PC-3 (cell line): ENCODE measurements at regions not wholly inside any gene's neighbourhood (a gene's known extent, or its start where the extent isn't known, plus 50 kb on each side); places are given as distances from the start of the nearest gene placed in this dataset.

Experiments
- ATAC-seq: fragments of 200-7000 bp; cut with Tn5 transposase; 2 replicates; pipeline ENCODE4 v1.9.1; 2020; ENCODE audit warnings: mild to moderate bottlenecking, moderate library complexity
- BruUV-seq: library from RNA; stranded (reverse); fragments of 400-500 nt; replicated peaks from 2 replicates; lab custom pipeline; 2021; lab: Mats Ljungman, UMichigan
- CTCF ChIA-PET: fragments of 300-600 bp; sonication (Branson Sonifier 250); formaldehyde crosslinking; loops from one replicate; lab custom pipeline; 2022; ENCODE audit warnings: antibody characterized with exemption; lab: Charles Lee
- POLR2A ChIA-PET: fragments of 300-600 bp; sonication (Branson Sonifier 250); formaldehyde crosslinking; loops from one replicate; lab custom pipeline; 2022; ENCODE audit warnings: antibody characterized with exemption; ENCODE audit not compliant: unreplicated experiment; lab: Charles Lee
- DNase-seq: peaks from one replicate; pipeline ENCODE4 v3.0.0-alpha.2; 2015
- H2AFZ ChIP-seq: fragments of 300-600 bp; sonication (generic); 2 replicates; pipeline ENCODE4 v1.6.0; 2016; ENCODE audit warnings: antibody characterized with exemption, low read length
- H3F3A ChIP-seq: fragments of 300-600 bp; sonication (generic); one replicate; pipeline ENCODE4 v1.6.0; 2017; ENCODE audit warnings: antibody characterized with exemption, low read length, control low read depth, mild to moderate bottlenecking; ENCODE audit not compliant: unreplicated experiment
- H3K27ac ChIP-seq: fragments of 300-600 bp; sonication (generic); 2 replicates; pipeline ENCODE4 v1.5.1; 2016; ENCODE audit warnings: mild to moderate bottlenecking, low read length
- H3K27me3 ChIP-seq: fragments of 300-600 bp; sonication (generic); 2 replicates; pipeline ENCODE4 v1.6.1; 2016; ENCODE audit warnings: low read length, mixed read lengths
- H3K36me3 ChIP-seq: fragments of 300-600 bp; sonication (generic); 2 replicates; pipeline ENCODE4 v1.6.1; 2016; ENCODE audit warnings: low read depth, mixed run types, low read length, mixed read lengths
- H3K4me1 ChIP-seq: fragments of 300-600 bp; sonication (generic); 2 replicates; pipeline ENCODE4 v1.5.1; 2016; ENCODE audit warnings: low read length; ENCODE audit not compliant: insufficient read depth
- H3K4me2 ChIP-seq: fragments of 300-600 bp; sonication (generic); 2 replicates; pipeline ENCODE4 v1.6.0; 2016; ENCODE audit warnings: low read length
- H3K4me3 ChIP-seq: fragments of 300-600 bp; sonication (generic); 2 replicates; pipeline ENCODE4 v1.5.1; 2016; ENCODE audit warnings: mild to moderate bottlenecking, low read length, mixed read lengths
- H3K79me2 ChIP-seq: fragments of 300-600 bp; sonication (generic); 2 replicates; pipeline ENCODE4 v1.6.1; 2017; ENCODE audit warnings: low read length, mixed read lengths
- H3K9ac ChIP-seq: fragments of 300-600 bp; sonication (generic); 2 replicates; pipeline ENCODE4 v1.6.0; 2016; ENCODE audit warnings: mild to moderate bottlenecking, low read length
- H3K9me2 ChIP-seq: fragments of 300-600 bp; sonication (generic); replicated peaks from 2 replicates; pipeline ENCODE4 v1.6.1; 2016; ENCODE audit warnings: mixed run types, low read length, mixed read lengths
- H3K9me3 ChIP-seq: fragments of 300-600 bp; sonication (generic); 2 replicates; pipeline ENCODE4 v1.6.1; 2016; ENCODE audit warnings: low read length, mixed read lengths
- H4K20me1 ChIP-seq: fragments of 300-600 bp; sonication (generic); 2 replicates; pipeline ENCODE4 v1.6.1; 2016; ENCODE audit warnings: low read length, mixed read lengths
- EZH2 ChIP-seq: fragments of 300-600 bp; sonication (generic); IDR thresholded peaks from one replicate; pipeline ENCODE4 v1.6.1; 2017; ENCODE audit warnings: antibody characterized with exemption, mild to moderate bottlenecking, low read length; ENCODE audit not compliant: unreplicated experiment
- EZH2phosphoT487 ChIP-seq: fragments of 300-600 bp; sonication (generic); IDR thresholded peaks from 2 replicates; pipeline ENCODE4 v1.6.1; 2018; ENCODE audit warnings: mild to moderate bottlenecking, antibody characterized with exemption, low read length, borderline replicate concordance
- intact Hi-C: fragments of 100-400 bp; cut with micrococcal nuclease; formaldehyde crosslinking; loops from 2 replicates; pipeline ENCODE4 v1.9.0; 2023
- TF ChIP-seq, protein P1 (sequence below): fragments of 300-600 bp; sonication (generic); conservative IDR thresholded peaks from 2 replicates; pipeline ENCODE4 v1.5.1; 2017; ENCODE audit warnings: antibody characterized with exemption, low read depth, mild to moderate bottlenecking, low read length

DNA sequence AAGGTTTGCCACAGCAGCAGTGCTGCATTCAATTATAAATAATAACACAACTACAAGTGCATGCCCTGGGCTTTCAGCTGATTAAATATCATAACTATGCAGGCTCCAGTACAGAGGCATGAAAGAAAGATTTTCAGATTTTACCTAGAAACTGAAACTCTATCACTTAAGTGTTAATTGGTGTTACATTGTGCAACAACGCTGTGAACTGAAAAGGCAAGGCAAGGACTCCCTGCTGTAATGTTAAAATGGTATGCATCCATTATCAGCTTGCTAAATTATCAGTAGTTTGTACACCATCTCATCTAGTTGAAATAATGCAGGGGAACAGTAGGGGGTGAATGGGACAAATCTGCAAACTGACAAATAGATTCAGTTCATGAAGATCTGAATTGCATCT, 976.7 kb upstream of the MANEA start:
- Histone ChIP-seq H3K4me2 (no peak overlapping the region), H3K27me3 (no peaks in the 10 kb centered on the region), H3K27ac (no peak overlapping the region), H3K9me2 (no peaks in the 10 kb centered on the region), H3K4me1 (no peaks in the 10 kb centered on the region), H3K36me3 (no peaks in the 10 kb centered on the region), H2AFZ (no peak overlapping the region), H3F3A (no peaks in the 10 kb centered on the region), H3K79me2 (no peaks in the 10 kb centered on the region), H4K20me1 (no peaks in the 10 kb centered on the region), H3K9me3 (no peaks in the 10 kb centered on the region), H3K4me3 (no peak overlapping the region), H3K9ac (no peak overlapping the region)
- ChIA-PET POLR2A (no interaction called here), CTCF (no interaction called here)
- ATAC-seq, result no peak
- no peak for TF ChIP-seq EZH2phosphoT487
- TF ChIP-seq, protein P1, sequence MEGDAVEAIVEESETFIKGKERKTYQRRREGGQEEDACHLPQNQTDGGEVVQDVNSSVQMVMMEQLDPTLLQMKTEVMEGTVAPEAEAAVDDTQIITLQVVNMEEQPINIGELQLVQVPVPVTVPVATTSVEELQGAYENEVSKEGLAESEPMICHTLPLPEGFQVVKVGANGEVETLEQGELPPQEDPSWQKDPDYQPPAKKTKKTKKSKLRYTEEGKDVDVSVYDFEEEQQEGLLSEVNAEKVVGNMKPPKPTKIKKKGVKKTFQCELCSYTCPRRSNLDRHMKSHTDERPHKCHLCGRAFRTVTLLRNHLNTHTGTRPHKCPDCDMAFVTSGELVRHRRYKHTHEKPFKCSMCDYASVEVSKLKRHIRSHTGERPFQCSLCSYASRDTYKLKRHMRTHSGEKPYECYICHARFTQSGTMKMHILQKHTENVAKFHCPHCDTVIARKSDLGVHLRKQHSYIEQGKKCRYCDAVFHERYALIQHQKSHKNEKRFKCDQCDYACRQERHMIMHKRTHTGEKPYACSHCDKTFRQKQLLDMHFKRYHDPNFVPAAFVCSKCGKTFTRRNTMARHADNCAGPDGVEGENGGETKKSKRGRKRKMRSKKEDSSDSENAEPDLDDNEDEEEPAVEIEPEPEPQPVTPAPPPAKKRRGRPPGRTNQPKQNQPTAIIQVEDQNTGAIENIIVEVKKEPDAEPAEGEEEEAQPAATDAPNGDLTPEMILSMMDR, result no peak
- TF ChIP-seq EZH2, result no peak
- intact Hi-C loops, result no loop called here
- DNase-seq, result no peak
- BruUV-seq, result no TSS peak

DNA sequence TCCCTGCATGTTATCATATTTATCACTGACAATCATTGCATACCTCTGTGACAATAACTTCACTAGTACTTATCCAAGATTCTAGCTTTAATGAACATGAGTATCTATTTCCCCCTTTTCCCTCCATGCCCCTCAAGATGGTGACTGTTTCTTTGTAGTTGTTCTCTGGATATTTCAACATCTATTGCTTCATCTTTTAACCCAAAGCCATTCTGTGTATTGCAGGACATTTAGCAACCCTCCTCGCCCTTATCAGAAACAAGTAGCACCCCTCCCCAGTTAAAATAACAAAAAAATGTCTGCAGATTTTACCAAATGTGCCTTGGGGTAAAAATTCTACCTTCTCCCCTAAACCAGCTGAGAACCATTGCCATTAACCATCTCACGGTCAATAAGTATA, 979.8 kb upstream of the MANEA start:
- H3K9me2 ChIP-seq, result no peaks in the 10 kb centered on the region
- H3K27ac ChIP-seq, result no peak overlapping the region
- TF ChIP-seq EZH2phosphoT487 (no peak), EZH2 (no peak)
- TF ChIP-seq, protein P1, result no peak
- CTCF ChIA-PET, result no interaction called here
- DNase-seq, result no peak
- no TSS peak for BruUV-seq
- H3K79me2 ChIP-seq, result no peaks in the 10 kb centered on the region
- no peaks in the 10 kb centered on the region for H3K27me3 ChIP-seq
- no peak overlapping the region for H3K4me2 ChIP-seq
- H2AFZ ChIP-seq, result no peak overlapping the region
- POLR2A ChIA-PET, result no interaction called here
- intact Hi-C loops, result no loop called here
- H3K4me3 ChIP-seq, result no peak overlapping the region
- ATAC-seq, result no peak
- H3F3A ChIP-seq, result no peaks in the 10 kb centered on the region
- H4K20me1 ChIP-seq, result no peaks in the 10 kb centered on the region
- H3K4me1 ChIP-seq, result no peaks in the 10 kb centered on the region
- H3K9me3 ChIP-seq, result no peaks in the 10 kb centered on the region
- H3K9ac ChIP-seq, result no peak overlapping the region
- H3K36me3 ChIP-seq, result no peaks in the 10 kb centered on the region

DNA sequence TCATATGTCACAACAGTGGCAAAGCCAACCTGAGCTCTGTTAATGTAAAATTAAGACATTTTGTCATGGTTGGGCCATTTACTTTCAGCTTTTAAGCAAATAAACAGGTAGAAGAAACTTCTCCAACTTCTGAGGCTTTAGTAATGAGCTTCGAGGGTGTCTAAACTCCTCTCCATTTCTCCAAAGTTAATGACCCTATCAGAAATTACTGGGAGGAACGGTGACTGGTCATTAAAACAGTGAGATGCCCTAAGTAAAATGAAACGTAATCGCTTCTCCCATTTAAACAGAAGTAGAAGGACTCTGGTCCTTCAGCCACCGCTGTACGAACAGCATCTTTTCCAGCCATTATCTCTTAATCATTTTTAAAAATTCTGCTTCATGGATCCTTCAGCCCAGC, 986.9 kb upstream of the MANEA start:
- POLR2A ChIA-PET, result no interaction called here
- DNase-seq, result no peak
- H3K4me3 ChIP-seq, result no peak overlapping the region
- H3K79me2 ChIP-seq, result no peaks in the 10 kb centered on the region
- no peak overlapping the region for H3K9ac ChIP-seq
- no peaks in the 10 kb centered on the region for H3K27me3 ChIP-seq
- no peak overlapping the region for H3K27ac ChIP-seq
- no peaks in the 10 kb centered on the region for H3K36me3 ChIP-seq
- ATAC-seq, result no peak
- CTCF ChIA-PET, result no interaction called here
- H3F3A ChIP-seq, result no peaks in the 10 kb centered on the region
- BruUV-seq, result no TSS peak
- H4K20me1 ChIP-seq, result no peaks in the 10 kb centered on the region
- no peak overlapping the region for H3K4me2 ChIP-seq
- TF ChIP-seq, protein P1, result no peak
- no peak for TF ChIP-seq EZH2phosphoT487
- no peak for TF ChIP-seq EZH2
- H3K9me2 ChIP-seq, result no peaks in the 10 kb centered on the region
- no peak overlapping the region for H2AFZ ChIP-seq
- no peaks in the 10 kb centered on the region for H3K4me1 ChIP-seq
- no peaks in the 10 kb centered on the region for H3K9me3 ChIP-seq
- intact Hi-C loops, result no loop called here
